ENCODE measurements at regions not wholly inside any gene's neighbourhood (a gene's known extent, or its start where the extent isn't known, plus 50 kb on each side); places are given as distances from the start of the nearest gene placed in this dataset.

GRCh38 chr4:26252349-26253025 is 68.3 kb upstream of the RBPJ start:
- no peak for TF ChIP-seq PHF8 (IDR thresholded peaks at IDR 0.05; ENCODE audit: borderline replicate concordance, low read depth)
- no peak for TF ChIP-seq USF2 (IDR thresholded peaks at IDR 0.05)
- TF ChIP-seq CTCF (IDR thresholded peaks at IDR 0.05) = no peak
- TF ChIP-seq RNF2 (IDR thresholded peaks at IDR 0.05; ENCODE audit: borderline replicate concordance, low read depth) = no peak
- no peak for TF ChIP-seq POLR2A (IDR thresholded peaks at IDR 0.05; ENCODE audit: low read length)
- no peak for TF ChIP-seq RFX5 (IDR thresholded peaks at IDR 0.05)
- no peak for TF ChIP-seq BHLHE40 (IDR thresholded peaks at IDR 0.05; ENCODE audit: low read depth, low read length)
- no peak for TF ChIP-seq CEBPB (IDR thresholded peaks at IDR 0.05)
- TF ChIP-seq JUNB (IDR thresholded peaks at IDR 0.05) = no peak
- TF ChIP-seq RAD21 (conservative IDR thresholded peaks at IDR 0.05 in 1 of 2, IDR thresholded peaks at IDR 0.05 in 1 of 2) = no peak
- no peak for TF ChIP-seq HEYL (CRISPR knock-in tag; IDR thresholded peaks at IDR 0.05)
